ENCODE measurements at regions not wholly inside any gene's neighbourhood (a gene's known extent, or its start where the extent isn't known, plus 50 kb on each side); places are given as distances from the start of the nearest gene placed in this dataset.
A peak's percentile ranks its signal among the peaks of the same experiment; 100 is the strongest.

GRCh38 chr18:46321955-46322354 lies 217.8 kb downstream of the HAUS1 start:
- H3K4me1 ChIP-seq (ENCODE audit: control insufficient read depth, insufficient read depth, low read length), result no peaks in the 10 kb centered on the region
- H3K27ac ChIP-seq (ENCODE audit: low read depth, low read length), result no peak overlapping the region
- H3K27me3 ChIP-seq (ENCODE audit: control insufficient read depth, insufficient read depth, low read length), result no peaks in the 10 kb centered on the region
- no peak overlapping the region for H3K9ac ChIP-seq (ENCODE audit: low read length)
- no peaks in the 10 kb centered on the region for H3K36me3 ChIP-seq (ENCODE audit: control insufficient read depth, insufficient read depth, low read length)
- no peak overlapping the region for H3K4me3 ChIP-seq (ENCODE audit: low read length)

- Histone ChIP-seq H3K9ac (ENCODE audit: low read length) (no peak overlapping the region), H3K27ac (ENCODE audit: low read depth, low read length) (no peak overlapping the region), H3K4me1 (ENCODE audit: control insufficient read depth, insufficient read depth, low read length) (no peaks in the 10 kb centered on the region), H3K4me3 (ENCODE audit: low read length) (no peak overlapping the region), H3K27me3 (ENCODE audit: control insufficient read depth, insufficient read depth, low read length) (no peaks in the 10 kb centered on the region), H3K36me3 (ENCODE audit: control insufficient read depth, insufficient read depth, low read length) (no peaks in the 10 kb centered on the region)
Observed at GRCh38 chr18:46322411-46322891, 218.3 kb downstream of the HAUS1 start.

DNA sequence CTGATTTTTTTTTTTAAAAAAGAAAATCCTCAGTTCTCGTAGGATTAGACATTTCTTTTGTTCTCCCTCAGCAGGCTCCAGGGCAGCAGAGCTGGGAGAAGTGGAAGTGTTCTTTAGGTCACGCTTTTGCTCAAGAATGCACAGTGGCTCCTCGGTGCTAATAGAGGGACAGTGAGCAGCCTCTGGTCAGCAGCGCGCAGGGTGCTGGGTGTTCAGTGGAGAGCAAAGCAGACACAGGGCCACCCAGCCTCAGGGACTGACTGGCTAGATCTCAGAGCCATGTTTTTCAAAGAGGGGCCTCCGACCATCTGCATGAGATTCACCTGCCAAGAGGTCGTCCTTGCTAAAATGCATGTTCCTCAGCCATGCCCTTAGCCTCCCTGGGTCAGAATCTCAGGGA lies 218.8 kb downstream of the HAUS1 start:
- Histone ChIP-seq H3K27me3 (ENCODE audit: control insufficient read depth, insufficient read depth, low read length) (no peaks in the 10 kb centered on the region), H3K27ac (ENCODE audit: low read depth, low read length) (no peak overlapping the region), H3K4me3 (ENCODE audit: low read length) (no peak overlapping the region), H3K36me3 (ENCODE audit: control insufficient read depth, insufficient read depth, low read length) (no peaks in the 10 kb centered on the region), H3K9ac (ENCODE audit: low read length) (no peak overlapping the region), H3K4me1 (ENCODE audit: control insufficient read depth, insufficient read depth, low read length) (no peaks in the 10 kb centered on the region)

GRCh38 chr18:46324087-46324955 lies 220.1 kb downstream of the HAUS1 start:
- Histone ChIP-seq H3K4me3 (ENCODE audit: low read length) (no peak overlapping the region), H3K27ac (ENCODE audit: low read depth, low read length) (no peak overlapping the region), H3K9ac (ENCODE audit: low read length) (no peak overlapping the region), H3K36me3 (ENCODE audit: control insufficient read depth, insufficient read depth, low read length) (no peaks in the 10 kb centered on the region), H3K4me1 (ENCODE audit: control insufficient read depth, insufficient read depth, low read length) (no peaks in the 10 kb centered on the region), H3K27me3 (ENCODE audit: control insufficient read depth, insufficient read depth, low read length) (no peaks in the 10 kb centered on the region)

- H3K4me3 ChIP-seq (ENCODE audit: low read length), result no peak overlapping the region
- H3K27me3 ChIP-seq (ENCODE audit: control insufficient read depth, insufficient read depth, low read length), result no peaks in the 10 kb centered on the region
- no peaks in the 10 kb centered on the region for H3K36me3 ChIP-seq (ENCODE audit: control insufficient read depth, insufficient read depth, low read length)
- no peaks in the 10 kb centered on the region for H3K4me1 ChIP-seq (ENCODE audit: control insufficient read depth, insufficient read depth, low read length)
- no peak overlapping the region for H3K27ac ChIP-seq (ENCODE audit: low read depth, low read length)
- no peak overlapping the region for H3K9ac ChIP-seq (ENCODE audit: low read length)
Observed at GRCh38 chr18:46325895-46326294, 221.7 kb downstream of the HAUS1 start.

- H3K9ac ChIP-seq (ENCODE audit: low read length), result no peak overlapping the region
- H3K36me3 ChIP-seq (ENCODE audit: control insufficient read depth, insufficient read depth, low read length), result no peaks in the 10 kb centered on the region
- H3K4me1 ChIP-seq (ENCODE audit: control insufficient read depth, insufficient read depth, low read length), result no peaks in the 10 kb centered on the region
- H3K27ac ChIP-seq (ENCODE audit: low read depth, low read length), result no peak overlapping the region
- H3K4me3 ChIP-seq (ENCODE audit: low read length), result no peak overlapping the region
- peaks cover 3% of the 10 kb centered on the region for H3K27me3 ChIP-seq (ENCODE audit: control insufficient read depth, insufficient read depth, low read length)
Observed at GRCh38 chr18:46329736-46330246, 225.6 kb downstream of the HAUS1 start.

DNA sequence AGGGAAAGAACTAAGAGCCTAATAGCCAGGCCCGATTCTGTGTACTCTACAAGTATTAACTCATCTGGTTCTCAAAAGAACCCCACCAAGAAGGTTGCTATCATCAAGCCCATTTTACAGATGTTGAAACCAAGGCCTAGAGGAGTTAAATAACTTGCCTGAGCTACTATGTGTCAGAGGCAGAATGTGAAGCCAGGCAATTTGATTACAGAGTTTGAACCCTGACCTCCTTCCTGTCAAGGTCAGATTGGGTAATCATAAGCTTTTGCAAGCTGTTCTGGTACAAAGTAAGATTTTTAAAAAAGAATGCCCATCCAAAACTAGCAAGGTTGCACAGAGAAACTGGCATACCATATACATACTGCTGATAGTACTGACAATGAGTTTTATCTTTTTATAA lies 227.1 kb downstream of the HAUS1 start:
- no peaks in the 10 kb centered on the region for H3K36me3 ChIP-seq (ENCODE audit: control insufficient read depth, insufficient read depth, low read length)
- no peak overlapping the region for H3K9ac ChIP-seq (ENCODE audit: low read length)
- no peaks in the 10 kb centered on the region for H3K4me1 ChIP-seq (ENCODE audit: control insufficient read depth, insufficient read depth, low read length)
- H3K27ac ChIP-seq (ENCODE audit: low read depth, low read length), result no peak overlapping the region
- H3K4me3 ChIP-seq (ENCODE audit: low read length), result no peak overlapping the region
- H3K27me3 ChIP-seq (ENCODE audit: control insufficient read depth, insufficient read depth, low read length), result peaks cover 3% of the 10 kb centered on the region

- Histone ChIP-seq H3K27ac (ENCODE audit: low read depth, low read length) (no peak overlapping the region), H3K4me3 (ENCODE audit: low read length) (no peak overlapping the region), H3K4me1 (ENCODE audit: control insufficient read depth, insufficient read depth, low read length) (peaks cover 3% of the 10 kb centered on the region), H3K36me3 (ENCODE audit: control insufficient read depth, insufficient read depth, low read length) (no peaks in the 10 kb centered on the region), H3K27me3 (ENCODE audit: control insufficient read depth, insufficient read depth, low read length) (peaks cover 3% of the 10 kb centered on the region), H3K9ac (ENCODE audit: low read length) (no peak overlapping the region)
Observed at GRCh38 chr18:46332286-46332801, 228.2 kb downstream of the HAUS1 start.

GRCh38 chr18:46332921-46333341 lies 228.7 kb downstream of the HAUS1 start:
- peaks cover 3% of the 10 kb centered on the region for H3K4me1 ChIP-seq (ENCODE audit: control insufficient read depth, insufficient read depth, low read length)
- H3K36me3 ChIP-seq (ENCODE audit: control insufficient read depth, insufficient read depth, low read length), result no peaks in the 10 kb centered on the region
- no peak overlapping the region for H3K9ac ChIP-seq (ENCODE audit: low read length)
- peak overlapping the region; percentile 77 for H3K4me3 ChIP-seq (ENCODE audit: low read length)
- H3K27me3 ChIP-seq (ENCODE audit: control insufficient read depth, insufficient read depth, low read length), result peaks cover 3% of the 10 kb centered on the region
- H3K27ac ChIP-seq (ENCODE audit: low read depth, low read length), result no peak overlapping the region

- Histone ChIP-seq H3K4me3 (ENCODE audit: low read length) (peak overlapping the region; percentile 77), H3K4me1 (ENCODE audit: control insufficient read depth, insufficient read depth, low read length) (peaks cover 3% of the 10 kb centered on the region), H3K27me3 (ENCODE audit: control insufficient read depth, insufficient read depth, low read length) (peaks cover 3% of the 10 kb centered on the region), H3K36me3 (ENCODE audit: control insufficient read depth, insufficient read depth, low read length) (no peaks in the 10 kb centered on the region), H3K27ac (ENCODE audit: low read depth, low read length) (no peak overlapping the region), H3K9ac (ENCODE audit: low read length) (no peak overlapping the region)
Observed at GRCh38 chr18:46333431-46334135, 229.4 kb downstream of the HAUS1 start.

GRCh38 chr18:46334868-46335281 lies 230.7 kb downstream of the HAUS1 start:
- no peak overlapping the region for H3K9ac ChIP-seq (ENCODE audit: low read length)
- no peak overlapping the region for H3K27ac ChIP-seq (ENCODE audit: low read depth, low read length)
- H3K4me3 ChIP-seq (ENCODE audit: low read length), result peak overlapping the region; percentile 47
- peaks cover 3% of the 10 kb centered on the region for H3K27me3 ChIP-seq (ENCODE audit: control insufficient read depth, insufficient read depth, low read length)
- no peaks in the 10 kb centered on the region for H3K36me3 ChIP-seq (ENCODE audit: control insufficient read depth, insufficient read depth, low read length)
- peaks cover 3% of the 10 kb centered on the region for H3K4me1 ChIP-seq (ENCODE audit: control insufficient read depth, insufficient read depth, low read length)

GRCh38 chr18:46335534-46336101 lies 231.4 kb downstream of the HAUS1 start:
- Histone ChIP-seq H3K27ac (ENCODE audit: low read depth, low read length) (no peak overlapping the region), H3K4me1 (ENCODE audit: control insufficient read depth, insufficient read depth, low read length) (peaks cover 3% of the 10 kb centered on the region), H3K9ac (ENCODE audit: low read length) (no peak overlapping the region), H3K36me3 (ENCODE audit: control insufficient read depth, insufficient read depth, low read length) (no peaks in the 10 kb centered on the region), H3K4me3 (ENCODE audit: low read length) (peak overlapping the region; percentile 6), H3K27me3 (ENCODE audit: control insufficient read depth, insufficient read depth, low read length) (peaks cover 3% of the 10 kb centered on the region)
